ENCODE measurements at regions not wholly inside any gene's neighbourhood (a gene's known extent, or its start where the extent isn't known, plus 50 kb on each side); places are given as distances from the start of the nearest gene placed in this dataset.

GRCh38 chr7:145134377-145134776 is 298.5 kb upstream of the TPK1 start:
- TF ChIP-seq TARDBP (IDR thresholded peaks at IDR 0.05) (no peak), SUZ12 (IDR thresholded peaks at IDR 0.05) (no peak), LEF1 (IDR thresholded peaks at IDR 0.05; ENCODE audit: borderline replicate concordance) (no peak), ELF4 (IDR thresholded peaks at IDR 0.05) (no peak), PKNOX1 (IDR thresholded peaks at IDR 0.05) (no peak), SP1 (IDR thresholded peaks at IDR 0.05) (no peak), FOXA1 (IDR thresholded peaks at IDR 0.05) (no peak), NFRKB (IDR thresholded peaks at IDR 0.05) (no peak), CTBP1 (IDR thresholded peaks at IDR 0.05; ENCODE audit: borderline replicate concordance) (no peak), ZNF384 (IDR thresholded peaks at IDR 0.05) (no peak)
